CD14-positive monocyte (primary cell): ENCODE measurements at regions not wholly inside any gene's neighbourhood (a gene's known extent, or its start where the extent isn't known, plus 50 kb on each side); places are given as distances from the start of the nearest gene placed in this dataset.

Experiments used
- DNase-seq, 3 donors: peaks; one replicate each; pipeline ENCODE4 v3.0.0-alpha.2; 2011 to 2022
- H2AFZ ChIP-seq: 2 replicates; pipeline ENCODE4 v1.6.0; 2012; ENCODE audit warnings: mild to moderate bottlenecking, low read depth, low read length, inconsistent platforms; ENCODE audit not compliant: insufficient read depth, poor library complexity, severe bottlenecking
- H3K27ac ChIP-seq, 2 donors: 1 replicate in 1 of 2; 2 replicates in 1 of 2; pipeline ENCODE4 v1.5.1; 2012 to 2013; ENCODE audit warnings: low read length in 2 of 2, control low read depth in 1 of 2, inconsistent platforms in 1 of 2, low read depth in 1 of 2, mild to moderate bottlenecking in 1 of 2
- H3K27me3 ChIP-seq, 2 donors: one replicate each; pipeline versions ENCODE4 v1.6.0 to v1.6.1; 2011 to 2013; ENCODE audit warnings: low read length in 2 of 2; ENCODE audit not compliant: control insufficient read depth in 2 of 2, insufficient read depth in 2 of 2
- H3K36me3 ChIP-seq, 2 donors: replicated peaks in 1 of 2; 1 replicate in 1 of 2; 2 replicates in 1 of 2; pipeline versions ENCODE4 v1.5.1 to v1.6.1; 2012 to 2013; ENCODE audit warnings: low read length in 2 of 2, control low read depth in 1 of 2, inconsistent platforms in 1 of 2, mild to moderate bottlenecking in 1 of 2; ENCODE audit not compliant: insufficient read depth in 2 of 2, control insufficient read depth in 1 of 2
- H3K4me1 ChIP-seq, 2 donors: 1 replicate in 1 of 2; 2 replicates in 1 of 2; pipeline versions ENCODE4 v1.5.1 to v1.6.1; 2012 to 2013; ENCODE audit warnings: low read length in 2 of 2, control low read depth in 1 of 2, inconsistent platforms in 1 of 2, mild to moderate bottlenecking in 1 of 2, moderate library complexity in 1 of 2; ENCODE audit not compliant: insufficient read depth in 2 of 2, control insufficient read depth in 1 of 2
- H3K4me2 ChIP-seq: replicated peaks from 2 replicates; pipeline ENCODE3; 2012; ENCODE audit warnings: low read length, moderate library complexity, mild to moderate bottlenecking; ENCODE audit not compliant: poor library complexity, severe bottlenecking; ENCODE audit errors: extremely low read depth
- H3K4me3 ChIP-seq, 3 experiments: fragments of 200-600 bp in 1 of 3; sonication (generic) in 1 of 3; replicated peaks in 1 of 3; 1 replicate in 2 of 3; 2 replicates in 1 of 3; pipeline ENCODE4 v1.5.1; 2011 to 2013; ENCODE audit warnings: low read length in 3 of 3, mild to moderate bottlenecking in 3 of 3, control low read depth in 2 of 3, low read depth in 2 of 3, inconsistent platforms in 1 of 3, moderate library complexity in 1 of 3
- H3K79me2 ChIP-seq: 2 replicates; pipeline ENCODE4 v1.6.0; 2012; ENCODE audit warnings: mild to moderate bottlenecking, control low read depth, inconsistent platforms, low read length, moderate library complexity; ENCODE audit not compliant: insufficient read depth
- H3K9ac ChIP-seq: 2 replicates; pipeline ENCODE4 v1.6.0; 2017; ENCODE audit warnings: low read length, mild to moderate bottlenecking; ENCODE audit not compliant: insufficient read depth, poor library complexity, severe bottlenecking
- H3K9me3 ChIP-seq, 2 donors: replicated peaks in 1 of 2; 1 replicate in 1 of 2; 2 replicates in 1 of 2; pipeline versions ENCODE4 v1.5.1 to v1.6.1; 2012 to 2013; ENCODE audit warnings: low read length in 2 of 2, control low read depth in 1 of 2; ENCODE audit not compliant: control insufficient read depth in 1 of 2, insufficient read depth in 1 of 2
- H4K20me1 ChIP-seq: 2 replicates; pipeline ENCODE4 v1.6.0; 2012; ENCODE audit warnings: mild to moderate bottlenecking, low read length, control low read depth, moderate library complexity; ENCODE audit not compliant: insufficient read depth
- H3K27ac Mint-ChIP-seq, 7 donors: one replicate each; pipeline ENCODE4 v1.8.0; 2020; ENCODE audit warnings: mild to moderate bottlenecking in 7 of 7, mixed read lengths in 7 of 7, moderate library complexity in 6 of 7, inconsistent platforms in 2 of 7
- H3K27me3 Mint-ChIP-seq, 3 donors: one replicate each; pipeline ENCODE4 v1.8.0; 2021 to 2022; ENCODE audit warnings: low read depth in 3 of 3, mild to moderate bottlenecking in 3 of 3, mixed read lengths in 3 of 3, moderate library complexity in 3 of 3, inconsistent platforms in 1 of 3
- H3K36me3 Mint-ChIP-seq, 2 donors: one replicate each; pipeline ENCODE4 v1.8.0; 2020; ENCODE audit warnings: mixed read lengths in 2 of 2, inconsistent platforms in 1 of 2, mild to moderate bottlenecking in 1 of 2
- H3K4me1 Mint-ChIP-seq: one replicate; pipeline ENCODE4 v1.8.0; 2020; ENCODE audit warnings: mild to moderate bottlenecking, mixed read lengths
- H3K4me3 Mint-ChIP-seq, 2 donors: one replicate each; pipeline ENCODE4 v1.8.0; 2020; ENCODE audit warnings: mild to moderate bottlenecking in 2 of 2, mixed read lengths in 2 of 2, moderate library complexity in 1 of 2
- H3K9me3 Mint-ChIP-seq, 7 donors: one replicate each; pipeline ENCODE4 v1.8.0; 2020 to 2022; ENCODE audit warnings: mixed read lengths in 7 of 7, mild to moderate bottlenecking in 6 of 7, moderate library complexity in 6 of 7, inconsistent platforms in 2 of 7
- CTCF ChIP-seq: fragments of 200-600 bp; IDR thresholded peaks from one replicate; pipeline ENCODE4 v1.8.0; 2022; ENCODE audit warnings: antibody characterized with exemption, mild to moderate bottlenecking
- whole genome bisulfite sequencing: methylation state at CpG from one replicate; pipeline ENCODE4 v1.1.5; 2013; ENCODE audit warnings: missing lambda C conversion rate; ENCODE audit not compliant: insufficient coverage; 5-methylcytosine and 5-hydroxymethylcytosine counted together
- intact Hi-C, 2 donors: fragments of 100-400 bp; cut with micrococcal nuclease; formaldehyde crosslinking; loops; one replicate each; pipeline versions ENCODE4 v1.15.0 to v1.15.1; 2023

- no peak overlapping the region for H3K27ac Mint-ChIP-seq
- H3K4me3 Mint-ChIP-seq, result no peak overlapping the region
Observed at GRCh38 chr13:39210961-39211534, 172.8 kb downstream of the NHLRC3 start.

GRCh38 chr13:39215971-39216370, 177.7 kb downstream of the NHLRC3 start:
- Histone ChIP-seq H3K36me3 (no peaks in the 10 kb centered on the region), H3K4me2 (no peak overlapping the region), H3K79me2 (no peaks in the 10 kb centered on the region), H2AFZ (no peak overlapping the region), H4K20me1 (no peaks in the 10 kb centered on the region), H3K9me3 (peaks cover 0 to 2% of the 10 kb centered on the region in 2 donors), H3K4me1 (no peaks in the 10 kb centered on the region), H3K27ac (no peak overlapping the region), H3K27me3 (no peaks in the 10 kb centered on the region), H3K4me3 (no peak overlapping the region), H3K9ac (no peak overlapping the region)
- peaks cover 0 to 10% (median 5%) of the 10 kb centered on the region in 7 donors for H3K9me3 Mint-ChIP-seq
- intact Hi-C loops, result no loop called here
- H3K27me3 Mint-ChIP-seq, result peaks cover 0 to 1% (median 0%) of the 10 kb centered on the region in 3 donors
- H3K27ac Mint-ChIP-seq, result peak overlapping the region in 1 of 7 donors; percentile 2
- no peak for TF ChIP-seq CTCF
- no peaks in the 10 kb centered on the region for H3K4me1 Mint-ChIP-seq
- no peaks in the 10 kb centered on the region for H3K36me3 Mint-ChIP-seq
- no peak overlapping the region for H3K4me3 Mint-ChIP-seq
- no peak for DNase-seq
- WGBS, result 89% methylated on average over 2 of the region's 8 CpGs

More at GRCh38 chr13:39210961-39211534, 172.8 kb downstream of the NHLRC3 start:
- Histone ChIP-seq H3K4me3 (no peak overlapping the region), H3K9me3 (peaks cover 0 to 2% of the 10 kb centered on the region in 2 donors), H3K4me2 (no peak overlapping the region), H3K27ac (no peak overlapping the region), H4K20me1 (no peaks in the 10 kb centered on the region), H3K27me3 (no peaks in the 10 kb centered on the region), H3K79me2 (no peaks in the 10 kb centered on the region), H3K36me3 (no peaks in the 10 kb centered on the region), H2AFZ (no peak overlapping the region), H3K9ac (no peak overlapping the region), H3K4me1 (no peaks in the 10 kb centered on the region)
- Mint-ChIP-seq H3K4me1 (no peaks in the 10 kb centered on the region), H3K36me3 (no peaks in the 10 kb centered on the region), H3K9me3 (peaks cover 0 to 12% (median 4%) of the 10 kb centered on the region in 7 donors), H3K27me3 (peaks cover 0 to 1% (median 0%) of the 10 kb centered on the region in 3 donors)
- no peak for DNase-seq
- TF ChIP-seq CTCF, result no peak
- intact Hi-C loops, result no loop called here
- WGBS, result no CpG with 5 or more reads among the region's 1 CpG
